GM23338 (cell line): ENCODE measurements at regions not wholly inside any gene's neighbourhood (a gene's known extent, or its start where the extent isn't known, plus 50 kb on each side); places are given as distances from the start of the nearest gene placed in this dataset.

Experiments used
- CREB1 ChIP-seq: fragments of 250-450 bp; sonication (Bioruptor Pico); IDR thresholded peaks from 2 replicates; pipeline ENCODE4 v1.5.0; 2020; ENCODE audit warnings: low read depth, mild to moderate bottlenecking, moderate library complexity
- CTCF ChIP-seq, 2 experiments: fragments of 200-600 bp in 1 of 2; sonication (generic) in 1 of 2; conservative IDR thresholded peaks; 2 replicates each; pipeline versions ENCODE4 v1.5.1 to v1.6.1; 2016 to 2017; ENCODE audit warnings: antibody characterized with exemption in 2 of 2, low read depth in 2 of 2, mild to moderate bottlenecking in 2 of 2, moderate library complexity in 1 of 2
- EZH2 ChIP-seq: fragments of 200-600 bp; sonication (generic); IDR thresholded peaks from one replicate; pipeline ENCODE4 v1.8.0; 2017; ENCODE audit warnings: antibody characterized with exemption, mild to moderate bottlenecking, low read depth; ENCODE audit not compliant: unreplicated experiment
- EZH2phosphoT487 ChIP-seq: fragments of 200-600 bp; sonication (generic); IDR thresholded peaks from one replicate; pipeline ENCODE4 v1.8.1; 2018; ENCODE audit warnings: antibody characterized with exemption; ENCODE audit not compliant: unreplicated experiment
- POLR2AphosphoS5 ChIP-seq: IDR thresholded peaks from 2 replicates; pipeline ENCODE4 v1.6.1; 2016; ENCODE audit warnings: antibody characterized with exemption, low read depth

DNA sequence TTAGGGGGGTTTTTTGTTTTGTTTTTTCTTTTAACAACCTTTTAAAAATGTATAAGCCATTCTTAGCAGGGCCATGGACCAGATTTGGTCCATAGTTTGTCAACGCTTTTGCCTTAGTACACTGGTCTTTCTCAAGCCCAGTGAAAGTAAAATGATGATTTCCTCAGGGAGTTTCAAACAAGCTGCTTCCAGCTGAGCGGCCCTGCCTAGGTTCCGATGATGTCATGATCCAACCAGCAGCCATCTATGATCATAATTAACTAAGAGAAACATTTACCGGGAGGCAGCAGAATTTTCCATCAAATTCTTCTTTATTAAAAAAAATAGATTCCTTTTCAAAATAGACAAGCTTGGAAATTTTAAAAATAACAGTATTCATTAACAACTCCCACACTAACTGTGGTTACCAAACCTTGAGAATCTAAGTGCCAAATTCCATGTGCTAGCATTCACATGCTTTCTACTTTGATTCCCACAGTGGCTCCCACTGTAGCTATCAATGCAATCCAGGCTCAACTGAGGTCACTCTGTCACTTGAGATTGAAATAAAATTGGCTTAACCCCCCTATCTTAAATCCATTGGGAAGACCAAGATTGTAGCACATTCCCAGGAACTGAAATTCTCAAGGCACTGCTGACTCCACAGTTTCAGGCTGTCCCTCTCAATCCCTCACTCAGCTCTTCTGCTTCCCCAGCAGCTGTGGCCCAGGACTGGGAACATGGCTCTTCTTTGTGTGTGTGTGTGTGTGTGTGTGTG is 148.9 kb downstream of the RNF152 start:
- no peak for TF ChIP-seq POLR2AphosphoS5
- TF ChIP-seq EZH2phosphoT487 = no peak
- no peak for TF ChIP-seq CTCF (conservative IDR thresholded peaks at IDR 0.05; ENCODE audit: low read depth in 2 of 2)
- TF ChIP-seq EZH2 = no peak
- no peak for TF ChIP-seq CREB1 (CRISPR knock-in tag)
